HG03135 (cell line): ENCODE measurements at regions not wholly inside any gene's neighbourhood (a gene's known extent, or its start where the extent isn't known, plus 50 kb on each side); places are given as distances from the start of the nearest gene placed in this dataset.

Experiments
- ATAC-seq: cut with Tn5 transposase; IDR thresholded peaks from one replicate; pipeline ENCODE4 v1.9.1; 2021; ENCODE audit warnings: mild to moderate bottlenecking, moderate library complexity; ENCODE audit not compliant: unreplicated experiment

DNA sequence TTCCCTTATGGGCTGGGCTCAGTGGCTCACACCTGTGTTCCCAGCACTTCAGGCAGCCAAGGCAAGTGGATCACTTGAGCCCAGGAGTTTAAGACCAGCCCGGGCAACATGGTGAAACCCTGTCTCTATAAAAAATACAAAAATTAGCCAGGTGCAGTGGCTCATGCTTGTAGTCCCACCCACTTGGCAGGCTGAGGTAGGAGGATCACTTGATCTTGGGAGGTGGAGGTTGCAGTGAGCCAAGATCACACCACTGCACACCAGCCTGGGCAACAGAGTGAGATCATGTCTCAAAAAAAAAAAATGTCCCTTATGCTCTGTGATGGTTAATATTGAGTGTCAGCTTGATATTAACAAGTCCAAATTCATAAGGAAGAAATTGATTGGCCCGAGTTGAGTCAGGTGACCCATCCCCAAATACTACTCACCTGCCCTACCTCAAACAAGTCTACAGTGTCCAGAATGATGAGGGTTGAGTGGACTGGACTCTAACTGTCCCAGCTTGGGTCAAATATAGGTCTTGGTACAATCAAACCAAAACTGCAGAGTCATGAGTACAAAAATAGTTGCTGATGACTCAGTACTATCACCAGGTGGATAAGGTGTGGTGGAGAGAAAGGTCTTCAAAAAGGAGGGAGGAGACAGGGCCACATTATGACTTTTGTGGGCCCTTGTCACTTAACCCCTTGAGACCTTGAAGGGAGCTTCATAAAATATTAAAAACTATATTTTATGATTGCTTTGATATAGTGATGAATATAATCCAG, 161.0 kb downstream of the ZNF326 start:
- no peak for ATAC-seq

DNA sequence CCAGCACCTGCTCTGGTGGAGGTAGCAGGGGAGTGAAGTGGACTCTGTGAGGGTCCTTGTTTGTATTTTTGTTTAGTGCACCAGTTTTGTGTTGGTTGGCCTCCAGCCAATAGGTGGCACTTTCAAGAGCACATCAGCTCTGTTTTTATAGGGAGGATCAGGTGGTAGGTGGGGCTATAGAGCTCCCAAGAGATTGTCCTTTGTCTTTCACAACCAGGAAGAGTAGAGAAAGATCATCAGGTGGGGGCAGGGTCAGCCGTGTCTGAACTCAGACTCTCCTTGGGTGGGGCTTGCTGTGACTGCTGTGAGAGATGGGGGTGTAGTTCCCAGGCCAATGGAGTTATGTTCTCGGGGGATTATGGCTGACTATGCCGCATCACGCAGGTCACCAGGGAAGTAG, 159.8 kb downstream of the ZNF326 start:
- no peak for ATAC-seq

DNA sequence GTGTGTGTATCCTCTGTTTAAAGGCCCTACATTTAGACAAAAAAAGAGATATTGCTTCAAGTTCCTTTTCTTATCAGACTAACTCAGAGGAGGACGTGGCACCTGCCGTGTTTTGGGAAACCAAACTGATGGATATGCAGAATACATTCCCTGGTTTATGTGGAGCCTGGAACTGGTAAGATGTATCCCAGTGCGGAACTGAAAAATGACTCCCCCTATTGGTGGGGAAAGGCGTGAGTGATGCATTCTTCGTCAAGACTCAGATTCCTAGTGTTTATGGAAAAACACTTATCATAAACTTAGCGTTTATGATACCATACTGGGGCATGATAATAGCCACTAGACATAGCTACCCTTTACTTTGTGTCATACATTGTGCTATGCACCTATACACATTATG, 154.2 kb downstream of the ZNF326 start:
- ATAC-seq: no peak

DNA sequence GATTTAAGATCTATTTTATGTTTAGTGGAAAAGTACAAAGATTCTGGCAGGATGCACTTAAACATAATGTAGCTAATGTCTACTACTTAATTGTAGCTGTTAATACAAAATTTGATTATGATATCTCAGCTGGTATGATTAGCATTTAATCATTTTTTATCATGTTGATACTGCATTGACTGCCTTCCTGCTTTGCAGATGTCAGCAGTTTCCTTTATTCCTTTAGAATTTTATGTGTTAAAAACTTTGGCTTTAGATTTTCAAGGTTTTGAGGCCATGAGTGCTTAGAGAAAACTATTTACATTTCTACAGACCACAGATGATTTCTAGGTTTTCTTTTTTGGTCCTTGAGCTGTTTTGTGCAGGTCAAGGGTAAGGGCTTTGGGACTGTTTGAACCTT, 152.2 kb downstream of the ZNF326 start:
- ATAC-seq: no peak

DNA sequence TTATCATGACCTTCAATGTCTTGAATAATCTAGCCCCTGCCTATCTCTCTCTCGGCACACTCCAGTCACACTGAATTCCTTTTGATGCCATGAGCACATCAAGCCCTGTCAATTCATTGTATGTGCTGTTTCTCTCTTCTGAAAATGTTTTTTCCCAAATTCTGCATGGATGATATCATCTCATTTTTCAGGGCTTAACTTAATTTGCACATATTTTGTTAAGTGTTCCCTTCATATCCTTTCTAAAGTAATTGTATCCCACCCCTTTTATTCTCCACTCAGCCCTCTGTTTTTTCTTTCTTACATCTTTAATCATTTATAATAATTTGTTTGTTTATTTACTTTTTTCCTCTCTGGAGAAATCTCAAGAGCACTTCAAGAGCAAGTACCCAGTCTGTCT, 149.9 kb downstream of the ZNF326 start:
- ATAC-seq: no peak

DNA sequence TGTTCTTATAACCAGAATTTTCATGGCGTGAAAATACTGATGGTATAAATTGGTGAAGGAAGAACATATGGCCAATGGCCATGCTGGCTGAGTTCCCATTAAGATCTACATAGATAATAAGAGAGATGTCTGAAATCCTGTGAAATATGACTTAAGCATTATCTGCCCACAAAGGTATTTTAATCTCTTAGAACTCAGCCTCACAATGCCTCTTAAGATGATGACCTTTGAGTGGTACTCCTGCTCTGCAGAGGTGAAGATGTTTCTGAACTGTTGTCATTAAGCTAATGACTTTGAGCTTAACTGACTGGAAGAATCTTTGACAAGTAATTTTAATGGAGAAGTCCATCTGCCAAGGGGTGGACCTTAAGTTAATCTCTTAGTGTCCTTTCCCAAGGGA, 148.7 kb downstream of the ZNF326 start:
- no peak for ATAC-seq

DNA sequence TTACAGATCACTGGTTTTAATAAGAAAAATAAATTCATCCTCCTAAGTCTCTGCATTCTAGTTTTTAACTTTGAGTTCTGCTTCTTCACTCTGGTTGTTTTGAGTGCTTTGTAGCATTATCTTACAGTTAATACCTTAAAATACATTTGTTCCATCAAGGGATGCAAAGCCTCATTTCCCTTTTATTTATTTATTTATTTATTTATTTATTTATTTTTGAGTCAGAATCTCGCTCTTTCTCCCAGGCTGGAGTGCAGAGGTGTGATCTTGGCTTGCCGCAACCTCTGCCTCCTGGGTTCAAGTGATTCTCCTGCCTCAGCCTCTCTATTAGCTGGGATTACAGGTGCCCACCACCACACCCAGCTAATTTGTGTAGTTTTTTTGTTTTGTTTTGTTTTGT, 147.8 kb downstream of the ZNF326 start:
- no peak for ATAC-seq

DNA sequence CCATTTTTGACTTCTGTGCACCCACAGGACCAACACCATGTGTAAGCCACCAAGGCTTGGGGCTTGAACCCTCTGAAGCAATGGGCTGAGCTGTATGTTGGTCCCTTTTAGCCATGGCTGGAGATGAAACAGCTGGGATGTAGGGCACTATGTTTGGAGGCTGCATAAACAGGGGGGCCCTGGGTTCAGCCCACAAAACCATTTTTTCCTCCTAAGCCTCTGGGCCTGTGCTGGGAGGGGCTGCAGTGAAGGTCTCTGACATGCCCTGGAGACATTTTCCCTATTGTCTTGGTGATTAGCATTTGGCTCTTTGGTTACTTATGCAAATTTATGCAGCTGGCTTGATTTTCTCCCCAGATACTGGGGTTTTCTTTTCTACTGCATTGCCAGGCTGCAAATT, 144.9 kb downstream of the ZNF326 start:
- no peak for ATAC-seq

DNA sequence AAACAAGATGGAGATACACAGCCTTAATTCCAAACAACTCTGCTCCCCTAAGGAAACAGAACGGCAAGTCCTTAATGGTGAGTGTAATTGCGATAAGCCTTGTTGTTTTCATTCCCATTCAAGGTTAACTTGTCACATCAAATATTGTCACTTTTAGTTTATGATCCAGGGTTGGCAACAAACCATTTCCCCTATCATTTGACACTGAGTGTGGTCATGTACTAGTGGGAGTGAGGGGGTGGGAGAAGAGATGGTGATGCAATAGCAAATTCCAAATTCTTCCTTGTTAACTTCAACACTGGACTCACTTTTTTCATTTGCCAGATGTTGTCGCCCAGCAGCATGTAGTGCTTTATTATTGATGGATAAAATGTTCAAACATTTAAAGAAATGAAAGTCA, 140.4 kb downstream of the ZNF326 start:
- ATAC-seq: no peak

DNA sequence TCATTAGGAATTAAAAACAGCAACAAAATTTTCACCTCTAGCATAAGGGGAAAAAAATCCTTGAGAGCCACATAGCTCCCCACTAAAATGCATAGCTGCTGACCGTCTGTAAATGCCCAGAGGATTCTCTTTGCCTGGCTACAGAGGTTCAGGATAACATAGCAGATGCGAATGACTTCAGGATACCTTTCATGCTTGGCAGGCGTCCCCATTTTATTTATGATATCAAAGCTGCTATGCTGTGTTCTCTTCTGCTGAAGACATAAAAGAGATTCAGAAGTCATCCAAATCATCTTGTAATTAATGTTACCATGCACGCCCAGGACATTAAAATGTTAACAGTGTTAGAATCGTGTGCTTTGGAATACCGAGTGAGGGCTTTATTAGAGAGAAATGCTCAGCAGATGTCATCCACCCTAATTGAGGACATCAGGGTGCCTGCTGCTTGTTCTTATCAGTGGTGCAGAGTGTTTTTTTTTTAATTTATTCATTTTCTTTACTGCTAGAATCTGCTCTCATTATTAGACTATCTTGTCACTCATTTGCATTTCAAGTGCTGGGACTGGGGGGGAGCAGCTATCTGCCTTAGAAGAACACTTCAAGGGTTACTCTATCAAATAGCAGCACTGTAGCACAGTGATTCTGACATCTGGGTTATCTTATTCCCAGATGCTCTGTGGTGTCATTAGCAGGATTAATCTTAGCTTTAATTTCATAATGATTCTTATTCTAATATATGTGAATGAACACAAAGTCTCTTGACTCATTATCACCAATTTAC, 139.5 kb downstream of the ZNF326 start:
- no peak for ATAC-seq

DNA sequence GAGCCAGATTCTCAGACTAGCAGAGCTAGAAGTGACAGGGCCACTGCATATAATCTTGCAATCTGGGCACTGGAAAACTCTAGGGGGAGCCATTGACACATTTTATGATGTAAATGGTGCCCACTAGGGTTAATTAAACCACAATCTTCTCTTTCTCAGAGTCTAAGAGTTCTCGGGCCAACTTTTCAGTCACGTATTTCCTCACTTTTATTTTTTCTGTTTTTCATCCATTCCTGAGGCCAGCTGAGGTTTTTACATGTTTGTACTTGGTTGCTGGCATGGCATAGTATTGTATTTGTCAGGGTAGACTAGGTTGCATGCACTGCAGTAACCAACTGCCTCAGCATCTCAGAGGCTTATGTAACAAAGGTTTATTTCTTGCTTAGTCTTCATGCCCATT, 138.2 kb downstream of the ZNF326 start:
- ATAC-seq: no peak

DNA sequence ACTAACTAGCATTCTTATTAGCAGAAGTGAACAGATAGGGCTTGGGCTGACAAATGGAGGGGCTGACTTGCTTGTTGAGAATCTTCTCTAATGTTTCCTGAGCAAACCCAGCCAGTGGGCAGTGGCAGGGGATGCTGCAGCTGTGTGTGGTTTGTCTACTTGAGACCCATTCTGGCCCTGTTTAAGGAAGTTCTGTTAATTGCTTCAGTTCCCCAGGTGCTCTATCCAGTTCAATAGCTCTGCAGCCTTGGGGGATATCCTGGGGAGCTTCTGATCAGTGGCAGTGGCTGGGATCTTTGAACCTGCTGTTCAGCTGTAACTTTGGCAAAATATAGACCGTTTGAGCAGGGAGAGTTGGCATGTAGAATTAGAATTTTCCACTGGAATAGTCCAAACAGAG, 137.4 kb downstream of the ZNF326 start:
- ATAC-seq: no peak

DNA sequence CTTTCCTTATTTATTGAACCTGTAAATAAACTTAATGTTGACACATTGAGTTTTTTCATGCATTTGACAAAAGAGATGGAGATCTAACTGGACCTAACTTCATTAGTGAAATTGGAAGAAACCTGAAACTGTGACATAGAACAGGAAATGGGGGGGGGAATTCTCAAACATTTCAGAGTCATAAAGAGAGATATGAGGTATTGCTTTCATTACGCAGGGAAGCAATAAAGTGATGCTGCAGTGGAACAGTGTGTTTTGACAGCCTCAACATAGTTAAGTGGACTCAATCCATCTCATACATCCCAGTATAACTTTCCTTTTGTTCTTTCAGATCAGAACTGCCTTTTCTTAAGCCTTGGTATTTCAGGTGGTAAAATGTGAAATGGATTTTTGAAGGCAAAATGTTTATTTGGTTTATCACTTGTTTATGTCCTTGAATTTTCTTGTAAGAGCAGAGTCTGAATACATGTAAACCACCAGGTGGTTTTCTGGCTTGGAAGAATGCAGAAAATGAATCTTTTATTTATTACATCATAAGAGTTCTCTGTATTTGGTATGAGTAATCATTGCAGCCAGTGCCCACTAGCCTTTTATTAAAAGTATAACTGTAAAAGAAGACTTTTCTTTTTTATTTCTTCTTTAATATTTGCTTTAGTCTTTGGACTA, 132.5 kb downstream of the ZNF326 start:
- ATAC-seq: no peak

DNA sequence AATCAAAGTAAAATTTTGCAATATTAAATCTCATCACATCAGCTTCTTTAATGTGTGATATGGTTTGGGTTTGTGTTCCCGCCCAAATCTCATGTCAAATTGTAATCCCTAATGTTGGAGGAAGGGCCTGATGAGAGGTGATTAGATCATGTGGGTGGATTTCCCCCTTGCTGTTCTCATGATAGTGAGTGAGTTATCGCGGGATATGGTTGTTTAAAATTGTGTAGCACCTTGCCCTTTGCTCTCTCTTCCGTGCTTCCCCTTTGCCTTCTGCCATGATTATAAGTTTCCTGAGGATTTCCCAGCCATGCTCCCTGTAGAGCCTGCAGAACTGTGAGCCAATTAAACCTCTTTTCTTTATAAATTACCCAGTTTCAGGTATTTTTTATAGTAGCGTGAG, 131.9 kb downstream of the ZNF326 start:
- ATAC-seq: no peak

DNA sequence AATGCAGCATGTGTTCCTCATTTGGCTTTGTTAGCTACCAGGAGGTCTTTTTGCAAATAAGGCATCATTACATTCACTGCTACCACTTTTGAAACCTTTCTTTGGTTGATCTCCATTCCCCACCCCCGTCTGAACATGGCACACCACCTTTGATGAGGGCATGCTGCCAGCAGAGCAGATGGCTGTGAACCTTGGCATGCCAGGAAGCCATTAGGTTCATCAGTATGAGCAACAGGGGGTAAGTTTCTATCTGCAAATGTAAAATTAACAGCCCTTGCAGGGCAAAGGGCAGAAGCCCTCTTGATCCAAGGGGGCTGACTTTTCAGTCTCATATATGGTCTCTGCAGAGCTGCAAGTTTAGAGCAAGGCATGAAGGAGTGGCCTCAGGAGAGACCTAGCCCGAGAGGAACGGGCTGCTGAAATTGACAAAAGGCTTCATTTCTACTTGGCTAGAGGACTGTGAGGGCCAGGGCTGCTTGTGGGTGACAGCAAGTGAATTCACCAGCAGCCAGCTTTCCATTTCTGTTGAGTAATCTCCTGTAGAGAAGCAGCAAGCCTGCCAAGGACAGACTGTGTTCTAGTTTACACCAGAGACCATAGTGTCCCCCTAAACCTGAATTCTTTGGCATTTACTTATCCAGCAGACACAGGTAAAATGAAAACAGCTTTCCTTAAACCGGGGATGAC, 127.9 kb downstream of the ZNF326 start:
- no peak for ATAC-seq

DNA sequence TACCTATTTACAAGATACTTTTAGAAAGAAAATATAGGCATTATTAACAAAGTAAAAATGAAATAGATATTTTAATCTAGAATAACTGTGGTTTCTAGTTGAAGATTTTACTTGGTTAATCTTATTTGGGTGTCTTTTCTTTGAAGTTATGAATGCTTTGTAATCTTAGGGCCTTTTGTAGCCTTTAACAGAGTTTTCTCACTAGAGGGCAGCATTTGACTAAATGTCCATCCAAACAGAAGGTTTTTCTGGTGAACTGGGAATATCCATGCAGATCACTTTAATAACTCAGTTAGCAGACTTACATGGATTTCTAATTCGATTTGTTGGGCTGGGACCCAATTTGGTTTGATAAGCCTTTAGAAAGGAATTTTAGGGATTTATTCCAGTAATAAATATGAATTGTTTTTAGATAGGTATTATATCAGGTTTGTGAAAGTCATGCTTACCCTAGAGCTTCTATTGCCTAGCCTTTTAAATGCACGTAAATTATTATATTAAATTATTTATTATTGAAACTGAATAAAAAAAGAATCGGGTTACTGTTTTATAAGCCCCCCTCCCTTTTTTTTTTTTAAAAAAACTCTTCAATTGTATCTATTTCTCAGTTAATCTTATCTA, 119.7 kb downstream of the ZNF326 start:
- ATAC-seq: no peak

DNA sequence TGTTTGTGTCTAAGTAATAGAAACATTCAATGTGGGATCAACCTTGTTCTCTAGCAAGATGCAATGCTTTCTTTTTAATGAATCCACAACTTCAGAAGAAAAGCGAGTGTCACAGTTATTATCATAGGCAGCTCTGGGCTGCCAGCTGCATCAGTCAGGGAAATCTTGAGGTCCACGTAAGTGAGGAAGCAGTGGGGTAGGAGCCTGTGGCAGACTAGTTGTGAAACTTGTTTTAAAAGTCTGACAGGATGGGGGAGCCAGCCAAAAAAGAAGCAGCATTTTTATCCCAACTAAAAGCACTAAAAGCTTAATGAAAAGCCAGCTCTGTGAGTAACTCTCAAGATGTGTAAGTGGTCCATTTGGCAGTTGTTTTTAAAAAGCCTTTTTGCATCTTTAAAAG, 113.1 kb downstream of the ZNF326 start:
- no peak for ATAC-seq

DNA sequence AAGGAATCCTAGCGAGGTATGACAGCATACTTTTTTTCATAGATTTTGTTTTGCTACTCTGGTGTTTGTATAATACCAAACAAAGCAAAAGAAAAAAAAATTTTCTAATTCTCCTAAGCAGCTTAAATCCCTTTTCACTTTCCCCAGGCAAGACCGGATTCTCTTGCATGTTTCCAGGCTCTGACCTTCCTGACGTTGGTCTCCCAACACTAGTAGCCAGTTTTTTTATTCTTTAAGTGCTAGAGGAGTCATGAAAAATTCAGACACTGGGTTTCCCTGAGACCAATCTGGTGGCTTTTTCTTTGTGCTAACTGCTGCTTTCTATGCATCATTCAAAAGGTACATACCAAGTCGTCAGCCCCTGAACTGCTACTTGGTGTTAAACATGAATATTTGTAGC, 111.4 kb downstream of the ZNF326 start:
- no peak for ATAC-seq

DNA sequence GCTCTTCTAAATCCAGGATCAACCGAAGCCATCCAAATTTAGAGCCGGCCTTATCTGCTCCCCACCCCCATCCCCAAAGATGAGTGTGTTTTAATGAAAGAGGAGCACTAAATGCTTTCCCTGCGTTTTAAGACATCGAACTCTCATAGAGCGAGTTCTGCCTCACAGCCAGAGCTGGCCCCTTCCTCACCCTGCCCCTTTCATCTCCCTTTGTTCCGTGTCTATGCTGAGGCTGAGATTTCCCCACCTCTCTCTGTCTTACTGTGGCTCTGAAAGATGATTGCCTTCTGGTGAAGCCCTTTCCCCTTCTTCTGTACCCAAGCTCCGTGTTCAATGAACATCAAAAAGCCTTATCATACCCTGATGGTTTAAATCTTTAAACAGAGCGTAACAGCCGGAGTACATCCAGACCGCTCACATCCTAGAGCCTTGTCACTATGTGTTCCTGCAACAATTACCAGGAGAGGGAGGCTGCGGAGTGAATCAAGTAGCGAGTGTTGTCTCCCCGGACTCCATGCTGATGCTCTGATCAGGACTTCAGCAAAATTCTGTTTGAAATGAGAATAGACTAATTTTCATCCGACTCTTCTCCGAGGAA, 110.1 kb downstream of the ZNF326 start:
- no peak for ATAC-seq

DNA sequence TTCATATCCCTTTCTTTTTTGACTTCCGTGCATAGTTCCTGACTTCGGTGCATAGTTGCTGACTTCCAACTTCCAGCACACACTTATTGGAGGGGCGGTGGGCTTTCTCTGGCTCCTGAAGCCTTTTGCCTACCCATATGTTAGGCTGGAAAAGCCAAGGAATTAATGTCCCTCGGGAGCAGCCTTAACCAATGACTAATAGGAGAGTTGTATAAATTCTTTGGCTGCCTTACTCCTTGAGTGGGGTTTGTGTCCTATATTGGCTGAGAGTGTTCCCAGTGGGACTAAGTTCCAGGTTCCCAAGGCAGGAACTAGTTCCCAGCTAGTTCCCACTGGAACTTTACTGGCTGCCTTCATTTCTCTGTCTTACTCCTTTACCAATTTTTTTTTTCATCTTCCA, 105.7 kb downstream of the ZNF326 start:
- ATAC-seq: no peak

DNA sequence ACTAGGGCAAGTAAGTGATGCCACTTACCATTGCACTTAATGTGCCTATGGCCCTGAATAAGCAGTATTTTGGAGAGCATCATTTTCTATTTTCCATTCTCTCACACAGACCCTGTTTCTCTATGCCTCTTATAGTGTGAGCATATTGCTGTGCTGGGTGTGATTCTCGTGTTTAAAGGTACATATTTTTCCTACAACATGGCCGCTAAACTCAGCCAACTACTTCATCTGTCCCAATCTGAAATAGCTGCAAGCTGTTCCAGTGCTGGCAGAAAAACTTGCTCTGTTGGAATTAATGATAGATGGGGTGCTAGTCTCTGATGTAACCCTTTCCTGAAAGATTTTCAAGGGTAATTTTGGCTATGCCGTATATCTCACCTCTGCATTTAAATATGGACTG, 97.5 kb downstream of the ZNF326 start:
- ATAC-seq: no peak
